SK-N-SH (cell line): ENCODE measurements at regions not wholly inside any gene's neighbourhood (a gene's known extent, or its start where the extent isn't known, plus 50 kb on each side); places are given as distances from the start of the nearest gene placed in this dataset.

ENCODE experiments used
- EP300 ChIP-seq, 2 experiments: IDR thresholded peaks; 2 replicates each; pipeline versions ENCODE4 v1.4.0 to v1.6.1; 2012; ENCODE audit warnings: borderline replicate concordance in 1 of 2, low read depth in 1 of 2, low read length in 1 of 2
- NFIC ChIP-seq: IDR thresholded peaks from 2 replicates; pipeline ENCODE4 v1.4.0; 2012; ENCODE audit warnings: borderline replicate concordance
- PBX3 ChIP-seq: IDR thresholded peaks from 2 replicates; pipeline ENCODE4; 2012
- POLR2AphosphoS5 ChIP-seq: IDR thresholded peaks from 2 replicates; pipeline ENCODE4 v1.6.1; 2012; ENCODE audit warnings: low read depth, low read length
- SIN3A ChIP-seq: IDR thresholded peaks from 2 replicates; pipeline ENCODE4 v1.6.1; 2012; ENCODE audit warnings: low read depth, mild to moderate bottlenecking, low read length, moderate library complexity, borderline replicate concordance
- TCF12 ChIP-seq: IDR thresholded peaks from 2 replicates; pipeline ENCODE4 v1.4.0; 2012
- YY1 ChIP-seq: IDR thresholded peaks from 2 replicates; pipeline ENCODE4 v1.4.0; 2012; ENCODE audit warnings: low read depth, mild to moderate bottlenecking
- TF ChIP-seq, protein P1 (sequence below): fragments of 200-600 bp; sonication (generic); IDR thresholded peaks from 2 replicates; pipeline ENCODE4 v1.6.1; 2017; ENCODE audit warnings: antibody characterized with exemption, mild to moderate bottlenecking, moderate library complexity

DNA sequence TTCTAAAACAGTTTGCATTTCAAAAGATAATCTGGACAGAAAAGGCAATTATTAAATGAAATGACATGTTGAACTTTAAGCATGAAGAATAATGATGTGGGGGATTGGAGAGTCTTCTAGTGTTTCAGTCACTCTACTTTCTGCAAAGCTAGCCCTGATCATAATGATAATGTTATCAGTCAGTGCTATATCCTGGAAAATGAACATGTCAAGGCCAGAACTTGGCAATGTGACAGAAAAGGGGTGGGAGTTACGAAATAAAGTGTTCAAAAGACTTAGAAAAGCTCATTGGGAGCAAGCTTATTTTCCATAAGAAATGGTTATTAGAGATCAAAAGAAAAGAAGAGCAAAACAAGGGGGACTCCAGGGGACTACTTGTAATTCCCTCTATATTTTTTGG, 288.5 kb upstream of the SLC8A1 start:
- TF ChIP-seq, protein P1, sequence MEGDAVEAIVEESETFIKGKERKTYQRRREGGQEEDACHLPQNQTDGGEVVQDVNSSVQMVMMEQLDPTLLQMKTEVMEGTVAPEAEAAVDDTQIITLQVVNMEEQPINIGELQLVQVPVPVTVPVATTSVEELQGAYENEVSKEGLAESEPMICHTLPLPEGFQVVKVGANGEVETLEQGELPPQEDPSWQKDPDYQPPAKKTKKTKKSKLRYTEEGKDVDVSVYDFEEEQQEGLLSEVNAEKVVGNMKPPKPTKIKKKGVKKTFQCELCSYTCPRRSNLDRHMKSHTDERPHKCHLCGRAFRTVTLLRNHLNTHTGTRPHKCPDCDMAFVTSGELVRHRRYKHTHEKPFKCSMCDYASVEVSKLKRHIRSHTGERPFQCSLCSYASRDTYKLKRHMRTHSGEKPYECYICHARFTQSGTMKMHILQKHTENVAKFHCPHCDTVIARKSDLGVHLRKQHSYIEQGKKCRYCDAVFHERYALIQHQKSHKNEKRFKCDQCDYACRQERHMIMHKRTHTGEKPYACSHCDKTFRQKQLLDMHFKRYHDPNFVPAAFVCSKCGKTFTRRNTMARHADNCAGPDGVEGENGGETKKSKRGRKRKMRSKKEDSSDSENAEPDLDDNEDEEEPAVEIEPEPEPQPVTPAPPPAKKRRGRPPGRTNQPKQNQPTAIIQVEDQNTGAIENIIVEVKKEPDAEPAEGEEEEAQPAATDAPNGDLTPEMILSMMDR, result no peak
- TF ChIP-seq YY1 (no peak), SIN3A (no peak), NFIC (peak; percentile 34; the same call in 1 of the 2 replicates), PBX3 (peak; percentile 25; the same call in 1 of the 2 replicates), TCF12 (no peak), EP300 (IDR thresholded peaks at IDR 0.05; ENCODE audit: borderline replicate concordance in 1 of 2, low read depth in 1 of 2, low read length in 1 of 2) (no peak), POLR2AphosphoS5 (no peak)
